Activated CD4-positive, alpha-beta T cell treated with anti-CD3 and anti-CD28 coated beads, Interleukin-2, amount 10 ng/mL, durations not matched to agents 24 days and 14 days (primary cell): ENCODE measurements at regions not wholly inside any gene's neighbourhood (a gene's known extent, or its start where the extent isn't known, plus 50 kb on each side); places are given as distances from the start of the nearest gene placed in this dataset.
"Not testable (repeated sequence)": the region's sequence is repeated elsewhere in the genome, so short reads cannot be mapped to it uniquely, and the experiment has no call there.

ENCODE experiments used
- DNase-seq: peaks from one replicate; pipeline ENCODE4 v3.0.0; 2022
- H3K27ac Mint-ChIP-seq: one replicate; pipeline ENCODE4 v1.8.0; 2022; ENCODE audit warnings: mild to moderate bottlenecking, mixed read lengths
- H3K27me3 Mint-ChIP-seq: one replicate; pipeline ENCODE4 v1.8.0; 2022; ENCODE audit warnings: mixed read lengths
- H3K36me3 Mint-ChIP-seq: one replicate; pipeline ENCODE4 v1.8.0; 2022; ENCODE audit warnings: low read depth, mild to moderate bottlenecking, mixed read lengths
- H3K4me1 Mint-ChIP-seq: one replicate; pipeline ENCODE4 v1.8.0; 2021; ENCODE audit warnings: mixed read lengths
- H3K4me3 Mint-ChIP-seq: one replicate; pipeline ENCODE4 v1.8.0; 2022; ENCODE audit warnings: mild to moderate bottlenecking, moderate library complexity, mixed read lengths
- H3K9me3 Mint-ChIP-seq: one replicate; pipeline ENCODE4 v1.8.0; 2021; ENCODE audit warnings: mixed read lengths
- intact Hi-C: fragments of 100-400 bp; cut with micrococcal nuclease; formaldehyde crosslinking; loops from one replicate; pipeline ENCODE4 v1.15.1; 2023

DNA sequence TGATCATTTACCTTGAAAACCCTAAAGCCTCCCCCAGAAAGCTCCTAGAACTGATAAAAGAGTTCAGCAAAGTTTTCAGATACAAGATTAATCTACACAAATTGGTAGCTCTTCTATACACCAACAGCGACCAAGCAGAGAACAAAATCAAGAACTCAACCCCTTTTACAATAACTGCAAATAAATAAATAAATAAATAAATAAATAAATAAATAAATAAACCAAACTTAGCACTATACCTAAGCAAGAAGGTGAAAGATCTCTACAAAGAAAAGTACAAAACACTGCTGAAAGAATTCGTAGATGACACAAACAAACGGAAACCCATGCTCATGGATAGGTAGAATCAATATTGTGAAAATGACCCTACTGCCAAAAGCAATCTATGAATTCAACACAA is 182.0 kb upstream of the RND3 start:
- no peaks in the 10 kb centered on the region for H3K27me3 Mint-ChIP-seq
- intact Hi-C loops, result no loop called here

DNA sequence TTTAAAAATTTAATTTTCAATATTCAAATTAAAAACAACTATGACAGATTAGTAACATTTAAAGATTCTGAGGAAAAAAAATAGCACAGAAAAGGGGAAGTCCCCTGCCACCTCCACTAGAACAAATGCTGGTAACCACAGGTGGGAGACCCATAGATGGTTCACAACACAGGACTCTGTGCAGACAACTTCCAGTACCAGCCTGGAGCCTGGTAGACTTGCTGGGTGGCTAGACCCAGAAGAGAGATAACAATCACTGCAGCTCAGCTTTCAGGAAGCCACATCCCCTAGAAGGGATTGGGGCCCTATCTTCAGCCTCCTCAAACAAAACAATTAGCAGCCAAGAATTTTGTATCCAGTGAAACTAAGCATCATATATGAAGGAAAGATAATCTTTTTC is 179.6 kb upstream of the RND3 start:
- H3K27ac Mint-ChIP-seq, H3K27me3 Mint-ChIP-seq, H3K4me1 Mint-ChIP-seq, DNase-seq, intact Hi-C loops, H3K4me3 Mint-ChIP-seq, H3K9me3 Mint-ChIP-seq, H3K36me3 Mint-ChIP-seq: not testable (repeated sequence)

More for the DNA sequence above, 182.0 kb upstream of the RND3 start:
- Mint-ChIP-seq H3K4me1 (no peaks in the 10 kb centered on the region), H3K9me3 (no peaks in the 10 kb centered on the region), H3K36me3 (no peaks in the 10 kb centered on the region), H3K27ac (no peak overlapping the region), H3K4me3 (no peak overlapping the region)
- no peak for DNase-seq

- Mint-ChIP-seq H3K27me3 (no peaks in the 10 kb centered on the region), H3K36me3 (no peaks in the 10 kb centered on the region), H3K27ac (no peak overlapping the region), H3K4me1 (no peaks in the 10 kb centered on the region), H3K4me3 (no peak overlapping the region), H3K9me3 (no peaks in the 10 kb centered on the region)
- intact Hi-C loops, result no loop called here
- no peak for DNase-seq
These were observed 175.7 kb upstream of the RND3 start for GRCh38 chr2:150663143-150663542.

- no peak overlapping the region for H3K27ac Mint-ChIP-seq
- DNase-seq, result no peak
- no peaks in the 10 kb centered on the region for H3K9me3 Mint-ChIP-seq
- H3K4me3 Mint-ChIP-seq, result no peak overlapping the region
- intact Hi-C loops, result no loop called here
- no peaks in the 10 kb centered on the region for H3K36me3 Mint-ChIP-seq
- no peaks in the 10 kb centered on the region for H3K27me3 Mint-ChIP-seq
- no peaks in the 10 kb centered on the region for H3K4me1 Mint-ChIP-seq
These were observed 168.5 kb upstream of the RND3 start for GRCh38 chr2:150656002-150656401.

- intact Hi-C loops, result no loop called here
- no peaks in the 10 kb centered on the region for H3K27me3 Mint-ChIP-seq
- H3K36me3 Mint-ChIP-seq, result no peaks in the 10 kb centered on the region
- H3K4me3 Mint-ChIP-seq, result no peak overlapping the region
- no peak for DNase-seq
- H3K27ac Mint-ChIP-seq, result no peak overlapping the region
- no peaks in the 10 kb centered on the region for H3K4me1 Mint-ChIP-seq
- H3K9me3 Mint-ChIP-seq, result no peaks in the 10 kb centered on the region
These were observed 165.9 kb upstream of the RND3 start for GRCh38 chr2:150653351-150653750.

GRCh38 chr2:150647943-150648342 is 160.5 kb upstream of the RND3 start:
- no peaks in the 10 kb centered on the region for H3K9me3 Mint-ChIP-seq
- H3K27ac Mint-ChIP-seq, result no peak overlapping the region
- no peak for DNase-seq
- no peak overlapping the region for H3K4me3 Mint-ChIP-seq
- intact Hi-C loops, result no loop called here
- no peaks in the 10 kb centered on the region for H3K27me3 Mint-ChIP-seq
- H3K4me1 Mint-ChIP-seq, result no peaks in the 10 kb centered on the region
- H3K36me3 Mint-ChIP-seq, result no peaks in the 10 kb centered on the region

GRCh38 chr2:150646746-150647145 is 159.3 kb upstream of the RND3 start:
- intact Hi-C loops, result no loop called here
- H3K27me3 Mint-ChIP-seq, result no peaks in the 10 kb centered on the region
- no peak for DNase-seq
- H3K4me3 Mint-ChIP-seq, result no peak overlapping the region
- no peaks in the 10 kb centered on the region for H3K9me3 Mint-ChIP-seq
- no peaks in the 10 kb centered on the region for H3K4me1 Mint-ChIP-seq
- H3K27ac Mint-ChIP-seq, result no peak overlapping the region
- no peaks in the 10 kb centered on the region for H3K36me3 Mint-ChIP-seq

DNA sequence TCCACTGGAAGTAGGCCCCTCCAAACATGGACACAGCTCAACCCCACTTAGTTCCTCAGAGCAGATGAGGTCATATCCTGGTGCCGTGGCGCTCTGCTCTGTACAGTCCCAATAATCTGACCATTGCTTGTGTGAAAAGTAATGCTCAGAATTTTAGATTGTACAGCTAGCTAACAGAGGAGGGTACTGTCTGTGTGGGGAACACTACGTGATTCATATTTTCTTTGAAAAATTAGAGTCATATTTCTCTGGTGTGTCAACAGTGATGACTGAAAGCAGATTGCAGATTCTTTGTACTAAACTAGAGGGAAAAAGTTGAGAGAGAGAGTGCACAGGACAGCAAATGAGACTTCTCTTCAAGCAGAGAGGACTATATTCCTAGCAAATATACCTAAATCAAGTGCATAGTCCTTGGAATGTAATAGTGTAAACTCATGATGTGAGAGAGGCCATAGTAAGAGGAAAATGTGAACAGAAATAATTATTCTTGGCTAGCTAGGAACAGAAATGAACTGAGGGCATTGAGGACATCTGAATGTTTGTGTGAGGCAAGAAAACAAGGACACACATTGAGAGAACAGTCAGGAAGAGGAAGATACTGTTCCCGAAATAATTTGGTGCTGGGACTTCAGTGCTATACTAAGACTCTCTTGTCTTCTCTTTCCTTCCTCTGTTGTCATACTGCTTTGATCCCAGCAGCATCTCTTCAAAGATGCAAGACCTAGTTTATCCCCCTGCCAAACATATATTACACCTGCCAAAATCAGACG is 157.0 kb upstream of the RND3 start:
- intact Hi-C loops, result no loop called here
- DNase-seq, result no peak
- Mint-ChIP-seq H3K9me3 (no peaks in the 10 kb centered on the region), H3K4me3 (no peak overlapping the region), H3K27ac (no peak overlapping the region), H3K4me1 (no peaks in the 10 kb centered on the region), H3K36me3 (no peaks in the 10 kb centered on the region), H3K27me3 (peaks cover 6% of the 10 kb centered on the region)

GRCh38 chr2:150643114-150643725 is 155.8 kb upstream of the RND3 start:
- Mint-ChIP-seq H3K4me1 (no peaks in the 10 kb centered on the region), H3K27ac (no peak overlapping the region), H3K4me3 (no peak overlapping the region), H3K36me3 (no peaks in the 10 kb centered on the region), H3K27me3 (peaks cover 6% of the 10 kb centered on the region), H3K9me3 (no peaks in the 10 kb centered on the region)
- no peak for DNase-seq
- intact Hi-C loops, result no loop called here

DNA sequence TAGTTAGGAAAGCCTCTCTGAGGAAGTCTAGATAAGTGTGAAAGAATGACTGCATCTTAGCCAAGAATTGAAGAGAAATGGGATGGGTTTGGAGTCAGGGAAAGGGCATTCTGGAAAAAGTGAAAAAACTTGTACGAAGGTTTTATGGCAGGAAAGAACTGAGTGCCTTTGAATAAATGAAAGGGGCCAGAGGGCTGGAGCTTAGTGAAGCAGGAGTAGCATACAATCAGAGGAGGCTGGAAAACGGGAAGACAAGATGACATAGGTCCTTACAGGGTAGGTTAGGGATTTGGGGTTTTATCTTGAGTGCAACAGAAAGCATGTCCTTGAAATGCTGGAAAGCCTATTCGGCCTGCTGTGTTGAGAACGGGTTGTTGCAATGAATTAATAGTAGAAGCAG is 152.6 kb upstream of the RND3 start:
- intact Hi-C loops, result no loop called here
- Mint-ChIP-seq H3K9me3 (no peaks in the 10 kb centered on the region), H3K4me3 (no peak overlapping the region), H3K4me1 (no peaks in the 10 kb centered on the region), H3K36me3 (no peaks in the 10 kb centered on the region), H3K27ac (no peak overlapping the region), H3K27me3 (peaks cover 6% of the 10 kb centered on the region)
- DNase-seq, result no peak

GRCh38 chr2:150639383-150639782 is 151.9 kb upstream of the RND3 start:
- DNase-seq, result no peak
- no peak overlapping the region for H3K4me3 Mint-ChIP-seq
- no peaks in the 10 kb centered on the region for H3K36me3 Mint-ChIP-seq
- no peak overlapping the region for H3K27ac Mint-ChIP-seq
- H3K27me3 Mint-ChIP-seq, result peaks cover 6% of the 10 kb centered on the region
- H3K9me3 Mint-ChIP-seq, result no peaks in the 10 kb centered on the region
- intact Hi-C loops, result no loop called here
- H3K4me1 Mint-ChIP-seq, result no peaks in the 10 kb centered on the region

DNA sequence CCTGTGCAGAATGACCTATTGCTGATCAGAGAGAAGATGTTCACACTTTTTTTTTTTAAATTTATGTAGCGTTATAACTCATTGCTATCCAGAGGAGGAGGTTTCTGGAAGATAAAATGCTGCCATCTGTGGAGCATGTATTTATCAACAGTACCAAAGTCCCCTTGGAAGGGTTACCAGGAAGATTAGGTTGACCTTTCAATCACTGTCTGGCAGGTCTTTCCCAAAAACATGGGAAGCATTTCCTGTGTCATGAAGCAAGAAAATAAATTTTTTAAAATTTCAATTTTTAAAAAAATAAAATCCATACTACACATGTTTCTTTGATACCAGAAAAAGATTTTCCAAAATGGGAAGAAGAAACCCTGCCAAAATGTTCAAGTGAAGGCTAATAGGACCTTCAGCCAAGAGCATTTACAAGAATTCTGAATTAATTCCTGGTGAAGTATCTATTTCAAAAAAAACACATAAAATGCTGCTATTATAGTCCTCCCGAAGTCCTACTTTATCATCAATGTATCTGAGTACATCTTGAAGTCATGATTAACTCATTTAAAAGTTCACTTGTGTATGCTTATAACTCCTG is 143.9 kb upstream of the RND3 start:
- Mint-ChIP-seq H3K27me3 (no peaks in the 10 kb centered on the region), H3K9me3 (no peaks in the 10 kb centered on the region), H3K36me3 (no peaks in the 10 kb centered on the region), H3K27ac (no peak overlapping the region), H3K4me1 (no peaks in the 10 kb centered on the region), H3K4me3 (no peak overlapping the region)
- no peak for DNase-seq
- intact Hi-C loops, result no loop called here

DNA sequence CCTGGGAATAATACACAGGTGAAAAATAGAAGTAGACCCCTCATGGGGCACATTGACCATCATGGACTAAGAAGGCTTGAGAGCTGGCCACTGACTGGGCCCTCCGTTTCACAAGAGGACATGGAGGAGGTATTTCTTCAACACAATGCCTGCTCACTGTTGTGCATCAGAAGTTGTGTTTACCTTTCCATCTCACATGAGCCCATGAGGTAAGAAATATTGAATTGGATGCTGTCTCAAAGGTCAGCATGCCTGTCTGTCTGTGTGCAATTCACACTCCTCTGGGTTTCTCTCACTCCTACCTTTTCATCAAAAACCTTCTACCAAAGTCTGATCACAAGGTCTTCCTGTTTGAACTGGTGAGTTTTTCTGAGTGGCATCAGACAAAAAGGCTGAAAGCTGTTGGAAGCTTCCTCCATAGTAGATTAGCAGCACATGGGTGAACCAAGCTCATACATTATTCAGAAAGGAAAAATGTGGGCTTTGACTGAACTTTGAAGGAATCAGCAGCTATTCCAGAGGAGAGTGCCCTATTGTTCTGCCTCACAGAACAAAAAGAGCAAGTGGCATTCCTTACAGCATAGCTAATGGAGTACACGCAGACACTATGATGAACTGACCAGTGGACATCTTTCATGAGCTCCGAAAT is 143.2 kb upstream of the RND3 start:
- intact Hi-C loops, result no loop called here
- no peak for DNase-seq
- H3K27ac Mint-ChIP-seq, result no peak overlapping the region
- no peaks in the 10 kb centered on the region for H3K9me3 Mint-ChIP-seq
- no peaks in the 10 kb centered on the region for H3K27me3 Mint-ChIP-seq
- H3K4me3 Mint-ChIP-seq, result no peak overlapping the region
- H3K4me1 Mint-ChIP-seq, result no peaks in the 10 kb centered on the region
- H3K36me3 Mint-ChIP-seq, result no peaks in the 10 kb centered on the region

GRCh38 chr2:150627526-150627925 is 140.1 kb upstream of the RND3 start:
- Mint-ChIP-seq H3K27ac (no peak overlapping the region), H3K9me3 (no peaks in the 10 kb centered on the region), H3K27me3 (peaks cover 2% of the 10 kb centered on the region), H3K36me3 (no peaks in the 10 kb centered on the region), H3K4me3 (no peak overlapping the region), H3K4me1 (no peaks in the 10 kb centered on the region)
- DNase-seq, result no peak
- intact Hi-C loops, result no loop called here
